ENCODE measurements at regions not wholly inside any gene's neighbourhood (a gene's known extent, or its start where the extent isn't known, plus 50 kb on each side); places are given as distances from the start of the nearest gene placed in this dataset.
A peak's percentile ranks its signal among the peaks of the same experiment; 100 is the strongest.

DNA sequence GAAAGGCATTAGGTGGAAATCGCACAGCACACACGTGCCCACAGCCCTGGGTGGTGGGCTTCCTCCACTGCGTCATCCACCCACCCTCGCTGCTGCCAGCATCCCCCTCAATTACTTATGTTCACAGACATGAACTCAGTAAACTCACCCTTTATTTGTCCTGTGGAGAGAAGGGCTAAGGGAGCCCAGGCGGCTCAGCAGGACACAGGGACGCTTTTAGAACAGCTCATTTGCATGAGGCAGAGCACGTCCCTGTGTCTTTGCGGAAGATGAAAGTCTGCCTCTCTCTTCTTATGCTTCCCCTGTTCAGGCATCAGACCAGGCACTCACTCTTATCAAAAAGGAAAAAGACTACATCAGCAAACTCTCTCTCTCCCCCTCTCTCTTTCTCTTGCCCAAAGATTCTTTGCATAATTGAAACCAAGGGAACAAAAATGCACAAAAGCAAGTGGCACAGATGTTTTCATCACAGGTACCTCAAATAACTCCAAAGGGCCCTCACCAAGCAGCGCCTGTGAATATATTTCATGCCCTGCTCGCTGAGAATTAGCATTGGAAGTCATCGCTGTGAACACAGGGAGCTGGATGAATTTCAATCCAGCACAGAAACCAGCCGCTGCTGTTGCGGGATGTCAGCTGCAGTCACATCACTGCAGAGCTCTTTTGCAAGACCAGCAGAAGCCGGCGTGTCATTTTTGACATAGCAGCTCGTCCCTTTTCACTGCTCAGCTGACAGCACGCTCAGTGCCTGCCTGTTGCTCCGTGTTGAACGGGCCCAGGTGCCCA, 376.3 kb upstream of the MYT1L start:
- Histone ChIP-seq H4K5ac (ENCODE audit: insufficient read length, low read depth, low read length) (no peak overlapping the region), H3K36me3 (ENCODE audit: control insufficient read depth in 2 of 4, insufficient read depth in 4 of 4, low read length in 3 of 4) (no peaks in the 10 kb centered on the region), H3K23me2 (ENCODE audit: low read depth, low read length) (no peaks in the 10 kb centered on the region), H3K9ac (replicated peaks in 1 of 4; ENCODE audit: extremely low read depth in 1 of 4, low read depth in 3 of 4, low read length in 3 of 4) (no peak overlapping the region), H3K79me1 (ENCODE audit: low read depth, low read length) (no peaks in the 10 kb centered on the region), H3K4me2 (ENCODE audit: insufficient read depth in 1 of 2, low read depth in 2 of 2, low read length in 2 of 2) (no peak overlapping the region), H3K4me3 (ENCODE audit: extremely low read depth in 1 of 4, insufficient read depth in 2 of 4, low read depth in 3 of 4, low read length in 4 of 4) (no peak overlapping the region), H3K9me3 (ENCODE audit: insufficient read depth in 2 of 2, low read depth in 1 of 2, low read length in 1 of 2) (no peaks in the 10 kb centered on the region), H3K79me2 (ENCODE audit: control insufficient read depth in 1 of 2, insufficient read depth in 2 of 2, low read length in 2 of 2) (no peaks in the 10 kb centered on the region), H4K20me1 (replicated peaks in 1 of 2; ENCODE audit: control insufficient read depth in 1 of 2, insufficient read depth in 2 of 2, low read length in 2 of 2) (no peaks in the 10 kb centered on the region), H2BK120ac (replicated peaks; ENCODE audit: low read depth, low read length) (no peak overlapping the region), H3K27me3 (replicated peaks in 1 of 4; ENCODE audit: control insufficient read depth in 3 of 4, extremely low read depth in 1 of 4, insufficient read depth in 3 of 4, low read length in 3 of 4) (no peaks in the 10 kb centered on the region), H3K27ac (ENCODE audit: low read depth, low read length) (no peak overlapping the region), H3K4ac (replicated peaks; ENCODE audit: insufficient read length, low read depth, low read length) (no peak overlapping the region), H2AK5ac (ENCODE audit: low read depth, low read length) (no peak overlapping the region), H2BK5ac (ENCODE audit: low read depth, low read length) (no peak overlapping the region), H3K23ac (ENCODE audit: insufficient read length) (no peak overlapping the region), H2BK15ac (ENCODE audit: low read length) (no peak overlapping the region), H2BK20ac (ENCODE audit: low read length) (no peak overlapping the region), H3K18ac (ENCODE audit: extremely low read depth, low read length) (peak overlapping the region; percentile 13; the same call in 1 of the 2 replicates), H4K91ac (replicated peaks; ENCODE audit: insufficient read length, low read length) (peak overlapping the region; percentile 27), H2BK12ac (ENCODE audit: low read depth, low read length) (no peak overlapping the region), H4K8ac (ENCODE audit: extremely low read depth, insufficient read depth, low read length) (no peak overlapping the region), H3K56ac (replicated peaks; ENCODE audit: insufficient read length, low read depth, low read length) (no peak overlapping the region), H2AFZ (ENCODE audit: low read length) (no peak overlapping the region), H3K14ac (ENCODE audit: insufficient read length) (no peak overlapping the region), H3K4me1 (replicated peaks in 1 of 4; ENCODE audit: control insufficient read depth in 3 of 4, insufficient read depth in 4 of 4, low read length in 3 of 4) (peaks cover 0 to 15% (median 5%) of the 10 kb centered on the region in 4 experiments; a peak in 3 of 7 replicates)
- TF ChIP-seq RFX5 (IDR thresholded peaks at IDR 0.05; ENCODE audit: borderline replicate concordance, low read depth, low read length) (no peak), EP300 (IDR thresholded peaks at IDR 0.05; ENCODE audit: borderline replicate concordance in 1 of 2, low read depth in 2 of 2, low read length in 2 of 2) (no peak), CBX8 (IDR thresholded peaks at IDR 0.05; ENCODE audit: borderline replicate concordance, low read depth, low read length) (no peak), HDAC2 (IDR thresholded peaks at IDR 0.05; ENCODE audit: borderline replicate concordance in 1 of 2, low read depth in 2 of 2, low read length in 2 of 2) (no peak)
- POLR2A ChIA-PET (ENCODE audit: partially characterized antibody), result no interaction called here
- FAIRE-seq (no peak), DNase-seq (ENCODE audit: low read depth in 1 of 2, low spot score in 2 of 2) (no peak)
- 74% methylated on average over 19 of the region's 19 CpGs; no CpG with 5 or more reads in 1 of the 2 experiments for WGBS, 2 experiments (ENCODE audit: extremely low coverage in 1 of 2, insufficient coverage in 1 of 2, insufficient read length in 1 of 2, insufficient replicate concordance in 2 of 2, low coverage in 1 of 2, low lambda C conversion rate in 2 of 2, missing lambda C conversion rate in 1 of 2)
- CTCF ChIA-PET (ENCODE audit: partially characterized antibody), result interaction anchor here (1.4 to 2.2 kb wide), 2 partner anchors 9 to 45 kb away, joined by 4 to 6 read pairs; no protein-coding TSS in a partner anchor

Measured in H1 (cell line).